Urinary bladder (tissue), 3 donors: ENCODE measurements at regions not wholly inside any gene's neighbourhood (a gene's known extent, or its start where the extent isn't known, plus 50 kb on each side); places are given as distances from the start of the nearest gene placed in this dataset.

Source experiments
- DNase-seq: peaks from one replicate; pipeline ENCODE4 v3.0.0-alpha.2; 2015; ENCODE audit errors: extremely low spot score
- H3K27ac ChIP-seq: one replicate; pipeline ENCODE4 v1.5.1; 2013; ENCODE audit warnings: low read depth, mild to moderate bottlenecking, moderate library complexity
- H3K36me3 ChIP-seq: one replicate; pipeline ENCODE4 v1.6.1; 2013; ENCODE audit warnings: mild to moderate bottlenecking, moderate library complexity; ENCODE audit not compliant: insufficient read depth
- H3K4me1 ChIP-seq: one replicate; pipeline ENCODE4 v1.6.1; 2013; ENCODE audit warnings: mild to moderate bottlenecking, moderate library complexity; ENCODE audit not compliant: insufficient read depth
- H3K4me3 ChIP-seq: one replicate; pipeline ENCODE4 v1.5.1; 2013; ENCODE audit warnings: low read depth, low read length
- WGBS: extraction: QIAGEN DNeasy Blood & Tissue Kit; methylation state at CpG from one replicate; pipeline ENCODE4 v1.1.7; 2013; 5-methylcytosine and 5-hydroxymethylcytosine counted together
- donor health status: healthy with polysubstance abuse.
- donor health status: healthy.

- Histone ChIP-seq H3K4me3 (no peak overlapping the region), H3K4me1 (no peaks in the 10 kb centered on the region), H3K36me3 (no peaks in the 10 kb centered on the region), H3K27ac (no peak overlapping the region)
- no peak for DNase-seq
- WGBS = 80% methylated on average over 1 of the region's 1 CpG
These were observed 309.8 kb downstream of the AHR start for GRCh38 chr7:17608114-17608833.

DNA sequence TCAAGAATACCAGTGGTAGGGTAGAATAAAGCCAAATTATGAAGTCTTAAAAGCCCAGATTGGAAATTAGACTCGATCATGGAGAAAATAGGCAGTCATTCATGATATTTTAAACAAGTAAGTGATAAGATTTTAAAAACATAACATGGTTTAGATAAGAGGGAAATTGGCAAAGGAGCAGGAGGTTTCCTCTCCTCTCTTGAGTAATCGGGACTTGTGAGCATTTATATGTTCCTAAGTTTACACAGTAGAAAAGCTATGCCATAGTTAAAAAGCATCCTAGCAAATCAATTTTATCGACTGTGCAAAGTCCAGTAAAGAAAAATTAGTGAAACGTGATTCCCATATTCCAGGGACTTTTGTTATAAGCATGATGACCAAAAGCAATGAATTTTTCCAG is 313.2 kb downstream of the AHR start:
- no peak for DNase-seq
- Histone ChIP-seq H3K27ac (no peak overlapping the region), H3K4me1 (no peaks in the 10 kb centered on the region), H3K36me3 (no peaks in the 10 kb centered on the region), H3K4me3 (no peak overlapping the region)
- WGBS = 43% methylated on average over 4 of the region's 4 CpGs

DNA sequence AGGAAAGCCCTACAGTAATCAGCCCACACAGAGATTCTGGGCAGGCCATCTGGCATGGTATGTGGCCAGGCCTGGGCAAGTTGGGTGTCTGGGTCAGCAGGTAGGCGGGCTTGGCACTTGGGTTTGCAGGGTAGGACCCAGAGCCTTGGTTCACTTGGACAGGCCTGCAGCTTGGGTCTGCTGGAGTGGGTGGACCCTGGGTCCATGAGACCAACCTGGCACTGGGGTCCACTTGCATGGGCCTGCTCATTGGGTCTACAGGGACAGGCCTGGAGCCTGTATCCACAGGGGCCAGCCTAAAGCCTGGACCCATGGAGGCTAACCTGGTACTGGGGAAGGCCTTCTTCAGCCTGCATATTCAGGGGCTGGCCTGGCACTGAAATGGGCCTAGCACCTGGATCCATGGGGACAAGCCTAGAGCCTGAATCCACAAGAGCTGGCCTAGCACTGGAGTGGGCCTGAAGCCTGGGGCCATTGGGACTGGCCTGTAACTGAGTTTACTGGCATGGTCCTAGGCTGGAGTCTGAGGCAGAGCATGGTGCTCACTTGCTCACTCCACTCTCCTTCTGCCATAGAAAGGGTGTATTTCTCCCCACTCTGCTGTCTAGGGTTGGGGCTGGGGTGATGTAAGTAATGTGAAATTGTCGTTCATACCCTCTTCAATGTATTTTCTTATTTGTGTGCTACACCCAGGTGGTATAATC is 315.0 kb downstream of the AHR start:
- H3K4me1 ChIP-seq = no peaks in the 10 kb centered on the region
- H3K36me3 ChIP-seq = no peaks in the 10 kb centered on the region
- H3K27ac ChIP-seq = no peak overlapping the region
- 95% methylated on average over 2 of the region's 2 CpGs for WGBS
- no peak for DNase-seq
- no peak overlapping the region for H3K4me3 ChIP-seq

DNA sequence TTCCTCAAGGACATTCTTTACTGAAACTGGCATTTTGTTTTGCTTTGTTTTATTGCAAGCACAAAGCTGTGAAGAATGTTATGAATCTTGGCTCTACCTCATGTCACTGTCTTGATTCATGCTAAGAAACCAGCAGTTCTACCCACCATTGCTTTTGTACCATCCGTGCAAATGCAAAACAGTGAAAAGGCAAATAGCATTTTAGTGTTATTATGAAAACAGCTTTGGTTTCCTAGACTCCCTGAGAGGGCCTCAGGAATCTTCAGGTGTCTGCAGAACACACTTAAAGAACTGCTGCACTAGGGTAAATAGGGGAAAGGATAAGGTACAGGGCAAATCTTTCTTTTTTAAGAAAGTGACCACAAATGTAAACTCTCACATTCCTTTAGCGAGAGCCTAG is 318.9 kb downstream of the AHR start:
- H3K4me3 ChIP-seq = no peak overlapping the region
- H3K36me3 ChIP-seq = no peaks in the 10 kb centered on the region
- DNase-seq = no peak
- 78% methylated on average over 2 of the region's 2 CpGs for WGBS
- no peaks in the 10 kb centered on the region for H3K4me1 ChIP-seq
- H3K27ac ChIP-seq = no peak overlapping the region

GRCh38 chr7:17617857-17618651 is 319.6 kb downstream of the AHR start:
- no peak overlapping the region for H3K27ac ChIP-seq
- no peak for DNase-seq
- 83% methylated on average over 11 of the region's 11 CpGs for WGBS

DNA sequence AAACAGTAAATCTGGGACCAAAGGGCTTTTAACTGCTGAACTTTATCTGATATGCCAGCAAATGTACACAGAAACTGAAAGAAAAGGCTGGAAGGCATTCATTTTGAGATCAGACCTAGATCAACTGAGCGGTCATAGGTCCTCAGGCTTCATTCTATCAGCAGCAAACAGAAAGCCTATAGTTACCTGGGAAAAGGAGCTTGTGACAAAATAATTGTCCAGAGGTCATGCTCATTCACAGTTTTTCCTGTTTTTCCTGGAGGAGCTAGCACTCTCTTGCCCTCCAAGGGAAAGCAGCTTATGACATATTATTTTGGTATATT is 320.2 kb downstream of the AHR start:
- Histone ChIP-seq H3K4me1 (no peaks in the 10 kb centered on the region), H3K4me3 (no peak overlapping the region), H3K36me3 (no peaks in the 10 kb centered on the region), H3K27ac (no peak overlapping the region)
- WGBS = 88% methylated on average over 1 of the region's 1 CpG
- no peak for DNase-seq

More at GRCh38 chr7:17617857-17618651, 319.6 kb downstream of the AHR start:
- Histone ChIP-seq H3K36me3 (no peaks in the 10 kb centered on the region), H3K4me1 (no peaks in the 10 kb centered on the region), H3K4me3 (no peak overlapping the region)

- DNase-seq = no peak
- H3K4me1 ChIP-seq = no peaks in the 10 kb centered on the region
- H3K27ac ChIP-seq = no peak overlapping the region
- H3K4me3 ChIP-seq = no peak overlapping the region
- H3K36me3 ChIP-seq = no peaks in the 10 kb centered on the region
- WGBS = 91% methylated on average over 5 of the region's 5 CpGs
These were observed 320.9 kb downstream of the AHR start for GRCh38 chr7:17619196-17619818.

DNA sequence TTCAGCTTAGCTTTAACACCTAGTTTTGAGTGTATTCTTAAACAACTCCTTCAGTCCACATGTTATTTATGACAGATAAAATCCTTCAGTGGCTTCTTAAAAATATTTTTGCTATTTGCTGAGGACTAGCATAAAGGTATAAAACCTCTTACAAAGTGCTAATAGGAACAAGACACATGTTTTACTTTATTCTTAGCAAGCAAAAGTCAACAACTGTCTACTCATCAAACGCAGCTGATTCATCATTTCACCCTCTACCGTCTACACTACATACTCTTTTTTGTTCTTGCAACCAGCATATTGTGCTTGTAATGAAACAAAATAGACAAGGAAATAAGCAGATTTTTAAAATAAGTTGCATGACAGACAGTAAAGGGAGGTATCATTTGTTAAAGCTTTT is 319.7 kb downstream of the SNX13 start:
- no peaks in the 10 kb centered on the region for H3K36me3 ChIP-seq

DNA sequence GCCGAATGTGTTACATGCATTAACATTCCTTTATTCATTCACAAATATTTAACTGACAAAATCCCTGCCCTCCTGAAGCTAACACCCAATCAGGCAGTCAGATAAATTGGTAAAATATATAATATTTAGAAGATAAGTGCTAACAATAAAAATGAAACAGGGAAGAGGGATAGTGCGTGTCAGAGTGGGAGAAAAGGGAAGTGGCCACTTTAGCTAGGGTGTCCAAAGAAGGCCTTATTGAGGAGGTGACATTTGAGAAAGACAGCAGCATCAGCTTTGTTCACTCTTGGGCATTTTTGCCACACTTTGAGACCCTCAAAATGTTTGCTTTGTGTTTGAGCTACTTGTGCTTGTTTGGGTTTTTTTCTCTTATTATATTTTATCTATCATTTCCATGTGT is 317.8 kb downstream of the SNX13 start:
- Histone ChIP-seq H3K4me1 (no peaks in the 10 kb centered on the region), H3K36me3 (no peaks in the 10 kb centered on the region), H3K4me3 (no peak overlapping the region), H3K27ac (no peak overlapping the region)
- WGBS = 93% methylated on average over 2 of the region's 2 CpGs
- no peak for DNase-seq

More for the DNA sequence above, 319.7 kb downstream of the SNX13 start:
- Histone ChIP-seq H3K4me1 (no peaks in the 10 kb centered on the region), H3K27ac (no peak overlapping the region), H3K4me3 (no peak overlapping the region)
- WGBS = 68% methylated on average over 2 of the region's 2 CpGs
- no peak for DNase-seq

DNA sequence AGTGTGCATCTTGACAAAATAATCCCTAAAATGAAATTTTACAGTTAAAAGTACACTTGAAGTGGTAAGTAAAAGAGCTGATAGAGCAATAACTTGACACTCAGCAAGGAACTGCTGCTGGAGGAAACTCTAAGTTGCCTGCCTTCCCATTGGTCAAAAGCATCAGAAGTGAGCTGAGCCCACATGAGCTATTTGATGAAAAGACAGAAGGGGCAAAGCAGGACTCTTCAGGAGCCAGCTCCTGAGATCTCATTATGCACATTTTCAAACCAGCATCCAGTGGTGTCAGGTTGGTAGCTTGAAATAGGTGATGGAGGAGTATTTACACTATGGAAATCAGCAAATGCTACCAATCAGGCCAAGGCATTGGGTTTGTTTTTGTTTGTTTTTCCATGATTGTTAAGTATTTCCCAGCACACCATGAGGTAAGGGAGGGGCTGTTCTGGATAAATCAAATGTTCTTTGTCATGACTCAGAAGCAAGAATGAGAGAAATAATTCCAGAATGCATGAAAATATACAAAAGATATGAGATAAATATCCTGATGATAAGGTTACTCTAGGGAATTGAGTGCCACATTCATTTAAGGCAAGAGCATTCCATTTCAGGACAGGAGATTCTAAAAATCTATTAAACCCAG is 316.6 kb downstream of the SNX13 start:
- DNase-seq = no peak
- H3K4me3 ChIP-seq = no peak overlapping the region
- no peaks in the 10 kb centered on the region for H3K4me1 ChIP-seq
- H3K27ac ChIP-seq = no peak overlapping the region
- no peaks in the 10 kb centered on the region for H3K36me3 ChIP-seq

GRCh38 chr7:17624379-17624778 is 315.9 kb downstream of the SNX13 start:
- H3K4me3 ChIP-seq = no peak overlapping the region
- no peak for DNase-seq
- H3K4me1 ChIP-seq = no peaks in the 10 kb centered on the region
- H3K27ac ChIP-seq = no peak overlapping the region
- H3K36me3 ChIP-seq = no peaks in the 10 kb centered on the region

DNA sequence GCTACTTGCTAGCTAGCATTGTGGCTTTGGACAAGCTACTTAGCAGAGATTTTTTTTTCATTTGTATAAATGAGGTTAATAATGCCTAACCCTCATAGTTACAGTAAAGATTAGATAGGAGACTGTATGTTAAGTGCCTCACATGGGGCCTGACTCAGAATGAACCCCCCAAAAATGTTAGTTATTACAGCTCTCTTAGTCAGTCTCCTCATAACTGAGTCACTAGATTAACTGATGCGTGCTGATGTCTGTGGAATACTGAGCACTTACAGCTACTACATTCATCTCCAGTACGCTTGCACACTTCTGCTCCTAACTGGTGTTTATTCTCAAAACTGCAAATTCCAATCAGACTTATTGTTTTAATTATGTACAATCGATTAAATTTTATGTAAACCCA is 315.3 kb downstream of the SNX13 start:
- 64% methylated on average over 3 of the region's 3 CpGs for WGBS
- Histone ChIP-seq H3K27ac (no peak overlapping the region), H3K4me3 (no peak overlapping the region), H3K36me3 (no peaks in the 10 kb centered on the region), H3K4me1 (no peaks in the 10 kb centered on the region)
- no peak for DNase-seq

- Histone ChIP-seq H3K36me3 (no peaks in the 10 kb centered on the region), H3K4me1 (no peaks in the 10 kb centered on the region), H3K27ac (no peak overlapping the region), H3K4me3 (no peak overlapping the region)
- DNase-seq = no peak
These were observed 314.1 kb downstream of the SNX13 start for GRCh38 chr7:17626235-17626634.
